CD14-positive monocyte (primary cell): ENCODE measurements at regions not wholly inside any gene's neighbourhood (a gene's known extent, or its start where the extent isn't known, plus 50 kb on each side); places are given as distances from the start of the nearest gene placed in this dataset.

Experiments used
- DNase-seq, 3 donors: peaks; one replicate each; pipeline ENCODE4 v3.0.0-alpha.2; 2011 to 2022
- H2AFZ ChIP-seq: 2 replicates; pipeline ENCODE4 v1.6.0; 2012; ENCODE audit warnings: mild to moderate bottlenecking, low read depth, low read length, inconsistent platforms; ENCODE audit not compliant: insufficient read depth, poor library complexity, severe bottlenecking
- H3K27ac ChIP-seq, 2 donors: 1 replicate in 1 of 2; 2 replicates in 1 of 2; pipeline ENCODE4 v1.5.1; 2012 to 2013; ENCODE audit warnings: low read length in 2 of 2, control low read depth in 1 of 2, inconsistent platforms in 1 of 2, low read depth in 1 of 2, mild to moderate bottlenecking in 1 of 2
- H3K27me3 ChIP-seq, 2 donors: one replicate each; pipeline versions ENCODE4 v1.6.0 to v1.6.1; 2011 to 2013; ENCODE audit warnings: low read length in 2 of 2; ENCODE audit not compliant: control insufficient read depth in 2 of 2, insufficient read depth in 2 of 2
- H3K36me3 ChIP-seq, 2 donors: replicated peaks in 1 of 2; 1 replicate in 1 of 2; 2 replicates in 1 of 2; pipeline versions ENCODE4 v1.5.1 to v1.6.1; 2012 to 2013; ENCODE audit warnings: low read length in 2 of 2, control low read depth in 1 of 2, inconsistent platforms in 1 of 2, mild to moderate bottlenecking in 1 of 2; ENCODE audit not compliant: insufficient read depth in 2 of 2, control insufficient read depth in 1 of 2
- H3K4me1 ChIP-seq, 2 donors: 1 replicate in 1 of 2; 2 replicates in 1 of 2; pipeline versions ENCODE4 v1.5.1 to v1.6.1; 2012 to 2013; ENCODE audit warnings: low read length in 2 of 2, control low read depth in 1 of 2, inconsistent platforms in 1 of 2, mild to moderate bottlenecking in 1 of 2, moderate library complexity in 1 of 2; ENCODE audit not compliant: insufficient read depth in 2 of 2, control insufficient read depth in 1 of 2
- H3K4me2 ChIP-seq: replicated peaks from 2 replicates; pipeline ENCODE3; 2012; ENCODE audit warnings: low read length, moderate library complexity, mild to moderate bottlenecking; ENCODE audit not compliant: poor library complexity, severe bottlenecking; ENCODE audit errors: extremely low read depth
- H3K4me3 ChIP-seq, 3 experiments: fragments of 200-600 bp in 1 of 3; sonication (generic) in 1 of 3; replicated peaks in 1 of 3; 1 replicate in 2 of 3; 2 replicates in 1 of 3; pipeline ENCODE4 v1.5.1; 2011 to 2013; ENCODE audit warnings: low read length in 3 of 3, mild to moderate bottlenecking in 3 of 3, control low read depth in 2 of 3, low read depth in 2 of 3, inconsistent platforms in 1 of 3, moderate library complexity in 1 of 3
- H3K79me2 ChIP-seq: 2 replicates; pipeline ENCODE4 v1.6.0; 2012; ENCODE audit warnings: mild to moderate bottlenecking, control low read depth, inconsistent platforms, low read length, moderate library complexity; ENCODE audit not compliant: insufficient read depth
- H3K9ac ChIP-seq: 2 replicates; pipeline ENCODE4 v1.6.0; 2017; ENCODE audit warnings: low read length, mild to moderate bottlenecking; ENCODE audit not compliant: insufficient read depth, poor library complexity, severe bottlenecking
- H3K9me3 ChIP-seq, 2 donors: replicated peaks in 1 of 2; 1 replicate in 1 of 2; 2 replicates in 1 of 2; pipeline versions ENCODE4 v1.5.1 to v1.6.1; 2012 to 2013; ENCODE audit warnings: low read length in 2 of 2, control low read depth in 1 of 2; ENCODE audit not compliant: control insufficient read depth in 1 of 2, insufficient read depth in 1 of 2
- H4K20me1 ChIP-seq: 2 replicates; pipeline ENCODE4 v1.6.0; 2012; ENCODE audit warnings: mild to moderate bottlenecking, low read length, control low read depth, moderate library complexity; ENCODE audit not compliant: insufficient read depth
- H3K27ac Mint-ChIP-seq, 7 donors: one replicate each; pipeline ENCODE4 v1.8.0; 2020; ENCODE audit warnings: mild to moderate bottlenecking in 7 of 7, mixed read lengths in 7 of 7, moderate library complexity in 6 of 7, inconsistent platforms in 2 of 7
- H3K27me3 Mint-ChIP-seq, 3 donors: one replicate each; pipeline ENCODE4 v1.8.0; 2021 to 2022; ENCODE audit warnings: low read depth in 3 of 3, mild to moderate bottlenecking in 3 of 3, mixed read lengths in 3 of 3, moderate library complexity in 3 of 3, inconsistent platforms in 1 of 3
- H3K36me3 Mint-ChIP-seq, 2 donors: one replicate each; pipeline ENCODE4 v1.8.0; 2020; ENCODE audit warnings: mixed read lengths in 2 of 2, inconsistent platforms in 1 of 2, mild to moderate bottlenecking in 1 of 2
- H3K4me1 Mint-ChIP-seq: one replicate; pipeline ENCODE4 v1.8.0; 2020; ENCODE audit warnings: mild to moderate bottlenecking, mixed read lengths
- H3K4me3 Mint-ChIP-seq, 2 donors: one replicate each; pipeline ENCODE4 v1.8.0; 2020; ENCODE audit warnings: mild to moderate bottlenecking in 2 of 2, mixed read lengths in 2 of 2, moderate library complexity in 1 of 2
- H3K9me3 Mint-ChIP-seq, 7 donors: one replicate each; pipeline ENCODE4 v1.8.0; 2020 to 2022; ENCODE audit warnings: mixed read lengths in 7 of 7, mild to moderate bottlenecking in 6 of 7, moderate library complexity in 6 of 7, inconsistent platforms in 2 of 7
- CTCF ChIP-seq: fragments of 200-600 bp; IDR thresholded peaks from one replicate; pipeline ENCODE4 v1.8.0; 2022; ENCODE audit warnings: antibody characterized with exemption, mild to moderate bottlenecking
- WGBS: methylation state at CpG from one replicate; pipeline ENCODE4 v1.1.5; 2013; ENCODE audit warnings: missing lambda C conversion rate; ENCODE audit not compliant: insufficient coverage; 5-methylcytosine and 5-hydroxymethylcytosine counted together
- intact Hi-C, 2 donors: fragments of 100-400 bp; cut with micrococcal nuclease; formaldehyde crosslinking; loops; one replicate each; pipeline versions ENCODE4 v1.15.0 to v1.15.1; 2023

DNA sequence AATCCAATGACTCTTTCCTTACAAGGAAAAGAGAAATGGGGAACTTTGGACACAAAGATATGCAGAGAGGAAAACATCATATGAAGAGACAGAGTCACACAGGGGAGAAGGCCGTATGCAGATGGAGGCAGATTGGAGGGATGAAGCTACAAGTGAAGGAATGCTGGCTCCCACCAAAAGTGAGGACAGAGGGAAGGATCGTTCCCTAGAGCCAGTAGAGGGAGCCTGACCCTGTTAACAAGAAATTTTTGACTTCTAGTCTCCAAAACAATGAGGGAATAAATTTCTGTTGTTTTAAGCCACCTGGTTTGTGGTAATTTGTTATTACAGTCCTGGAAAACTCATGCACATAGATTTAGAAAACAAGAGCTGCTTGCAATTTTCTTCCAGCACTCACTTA, 169.3 kb downstream of the PMAIP1 start:
- no peaks in the 10 kb centered on the region for H3K79me2 ChIP-seq
- no peaks in the 10 kb centered on the region for H3K36me3 Mint-ChIP-seq
- intact Hi-C loops: no loop called here
- DNase-seq: no peak
- H3K9me3 ChIP-seq: no peaks in the 10 kb centered on the region
- H3K4me3 Mint-ChIP-seq: no peak overlapping the region
- H3K27ac ChIP-seq: no peak overlapping the region
- peaks cover 0 to 5% (median under 1%) of the 10 kb centered on the region in 7 donors for H3K9me3 Mint-ChIP-seq
- no peaks in the 10 kb centered on the region for H3K4me1 ChIP-seq
- peak overlapping the region in 1 of 7 donors; percentile 64 for H3K27ac Mint-ChIP-seq
- no peaks in the 10 kb centered on the region for H3K27me3 ChIP-seq
- no peak overlapping the region for H3K4me3 ChIP-seq
- no peaks in the 10 kb centered on the region for H3K36me3 ChIP-seq
- H3K4me2 ChIP-seq: no peak overlapping the region
- TF ChIP-seq CTCF: no peak
- no peaks in the 10 kb centered on the region for H3K4me1 Mint-ChIP-seq
- H3K9ac ChIP-seq: no peak overlapping the region
- no peak overlapping the region for H2AFZ ChIP-seq
- peaks cover 0 to 2% (median 2%) of the 10 kb centered on the region in 3 donors for H3K27me3 Mint-ChIP-seq
- H4K20me1 ChIP-seq: no peaks in the 10 kb centered on the region
- WGBS: 67% methylated on average over 1 of the region's 2 CpGs

DNA sequence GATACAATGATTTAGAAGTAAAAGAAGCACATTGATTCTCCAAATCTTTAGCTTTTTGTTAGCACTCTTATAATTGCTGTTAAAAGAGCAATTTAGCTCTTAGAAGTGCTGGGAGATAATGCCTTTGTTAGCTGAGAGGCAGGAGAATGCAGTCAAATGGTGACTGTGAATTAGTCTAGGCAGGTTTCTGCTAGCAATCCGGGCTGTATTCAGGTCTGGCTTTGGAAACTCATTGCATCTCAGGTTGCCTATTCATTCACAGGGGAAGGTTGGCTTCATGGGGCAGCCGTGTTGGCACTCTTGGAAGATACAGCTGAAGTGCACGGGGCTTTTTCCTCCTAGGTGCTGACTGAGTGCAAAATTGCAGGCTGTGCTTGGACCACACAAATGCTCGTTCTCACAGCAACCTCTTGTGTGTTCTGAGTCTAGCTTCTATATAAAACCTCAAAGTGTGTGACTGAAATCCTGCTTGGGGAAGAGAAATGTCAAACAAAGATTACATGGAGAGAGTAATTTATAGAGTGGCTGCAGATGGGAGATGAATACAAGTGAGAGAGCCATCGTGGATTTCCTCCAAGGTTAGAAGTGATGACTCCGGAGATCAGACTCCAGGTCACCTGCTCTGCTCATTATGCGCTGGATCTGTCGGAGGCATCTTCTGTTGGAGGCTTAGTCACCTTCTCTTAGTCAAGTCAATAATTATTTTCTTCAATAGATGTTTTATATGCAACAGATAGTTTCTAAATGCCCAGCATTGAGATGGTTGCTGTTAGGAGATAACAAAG, 167.8 kb downstream of the PMAIP1 start:
- Histone ChIP-seq H2AFZ (no peak overlapping the region), H3K4me3 (no peak overlapping the region), H3K36me3 (no peaks in the 10 kb centered on the region), H3K9ac (no peak overlapping the region), H4K20me1 (no peaks in the 10 kb centered on the region), H3K27ac (no peak overlapping the region), H3K4me1 (no peaks in the 10 kb centered on the region), H3K79me2 (no peaks in the 10 kb centered on the region), H3K4me2 (no peak overlapping the region), H3K9me3 (no peaks in the 10 kb centered on the region), H3K27me3 (no peaks in the 10 kb centered on the region)
- Mint-ChIP-seq H3K27ac (no peak overlapping the region), H3K36me3 (no peaks in the 10 kb centered on the region), H3K4me1 (no peaks in the 10 kb centered on the region), H3K27me3 (peaks cover 0 to 4% (median 2%) of the 10 kb centered on the region in 3 donors), H3K9me3 (peaks cover 0 to 3% (median 0%) of the 10 kb centered on the region in 7 donors), H3K4me3 (no peak overlapping the region)
- intact Hi-C loops: no loop called here
- DNase-seq: no peak
- 97% methylated on average over 3 of the region's 8 CpGs for WGBS
- TF ChIP-seq CTCF: no peak
